Panc1 (cell line): ENCODE measurements at regions not wholly inside any gene's neighbourhood (a gene's known extent, or its start where the extent isn't known, plus 50 kb on each side); places are given as distances from the start of the nearest gene placed in this dataset.
"Not testable (repeated sequence)": the region's sequence is repeated elsewhere in the genome, so short reads cannot be mapped to it uniquely, and the experiment has no call there.

Experiments used
- ATAC-seq: fragments of 200-7000 bp; cut with Tn5 transposase; 2 replicates; pipeline ENCODE4 v1.9.1; 2020; ENCODE audit warnings: mild to moderate bottlenecking, moderate library complexity
- BruUV-seq: library from RNA; stranded (reverse); fragments of 400-500 nt; replicated peaks from 2 replicates; lab custom pipeline; 2021; lab: Mats Ljungman, UMichigan
- CTCF ChIA-PET: fragments of 300-600 bp; sonication (Branson Sonifier 250); formaldehyde crosslinking; loops from one replicate; lab custom pipeline; 2022; ENCODE audit warnings: antibody characterized with exemption; lab: Charles Lee
- POLR2A ChIA-PET: fragments of 300-600 bp; sonication (Branson Sonifier 250); formaldehyde crosslinking; loops from one replicate; lab custom pipeline; 2022; ENCODE audit warnings: antibody characterized with exemption; lab: Charles Lee
- DNase-seq: peaks from one replicate; pipeline ENCODE4 v3.0.0-alpha.2; 2010; ENCODE audit warnings: low read depth, low spot score
- H3K27ac ChIP-seq: 2 replicates; pipeline ENCODE4 v1.5.1; 2011; ENCODE audit warnings: mild to moderate bottlenecking, low read length, inconsistent platforms
- H3K27me3 ChIP-seq: fragments of 200-500 bp; sonication (Bioruptor generic); 2 replicates; pipeline ENCODE4 v1.6.0; 2014; ENCODE audit warnings: low read length, inconsistent platforms; ENCODE audit not compliant: control insufficient read depth, insufficient read depth
- H3K36me3 ChIP-seq: fragments of 200-500 bp; sonication (Bioruptor generic); 2 replicates; pipeline ENCODE4 v1.5.1; 2014; ENCODE audit warnings: inconsistent platforms, mild to moderate bottlenecking, low read length, moderate library complexity; ENCODE audit not compliant: control insufficient read depth, insufficient read depth
- H3K4me1 ChIP-seq: 2 replicates; pipeline ENCODE4 v1.5.1; 2011; ENCODE audit warnings: inconsistent platforms, mild to moderate bottlenecking, low read length, moderate library complexity; ENCODE audit not compliant: control insufficient read depth, insufficient read depth
- H3K4me3 ChIP-seq, 2 experiments: 2 replicates each; pipeline ENCODE4 v1.5.1; 2011 to 2012; ENCODE audit warnings: low read depth in 2 of 2, low read length in 2 of 2, mild to moderate bottlenecking in 2 of 2, inconsistent platforms in 1 of 2, moderate library complexity in 1 of 2
- H3K9me3 ChIP-seq: fragments of 200-500 bp; sonication (Bioruptor generic); 2 replicates; pipeline ENCODE4 v1.5.1; 2014; ENCODE audit warnings: low read depth, mild to moderate bottlenecking, inconsistent platforms, low read length, moderate library complexity; ENCODE audit not compliant: control insufficient read depth, insufficient read depth
- POLR2AphosphoS5 ChIP-seq: IDR thresholded peaks from 2 replicates; pipeline ENCODE4 v1.6.1; 2012; ENCODE audit warnings: mild to moderate bottlenecking, low read depth, low read length, moderate library complexity
- SIN3A ChIP-seq: IDR thresholded peaks from 2 replicates; pipeline ENCODE4 v1.6.1; 2012; ENCODE audit warnings: low read depth, mild to moderate bottlenecking, low read length, moderate library complexity, borderline replicate concordance; ENCODE audit not compliant: insufficient read depth
- TCF7L2 ChIP-seq: IDR thresholded peaks from 2 replicates; pipeline ENCODE4 v1.6.1; 2011; ENCODE audit warnings: mild to moderate bottlenecking, low read depth, low read length, inconsistent platforms
- in situ Hi-C: cut with HindIII; loops from 2 replicates; pipeline ENCODE4 v1.10.0; 2016; ENCODE audit warnings: low sequenced_read_pairs, low pct_unique_long_range_greater_than_20kb
- intact Hi-C: fragments of 100-400 bp; cut with micrococcal nuclease; formaldehyde crosslinking; loops from one replicate; pipeline ENCODE4 v1.10.0; 2022; ENCODE audit not compliant: unreplicated experiment
- TF ChIP-seq, protein P1 (sequence below), 2 experiments: IDR thresholded peaks; 2 replicates each; pipeline ENCODE4 v1.6.1; 2011 to 2012; ENCODE audit warnings: low read depth in 2 of 2, control low read depth in 1 of 2, low read length in 1 of 2, mild to moderate bottlenecking in 1 of 2, moderate library complexity in 1 of 2; ENCODE audit not compliant: insufficient read depth in 1 of 2
- TF ChIP-seq, protein P2 (sequence below): fragments of 450-650 bp; IDR thresholded peaks from 2 replicates; pipeline ENCODE4 v1.5.1; 2017; ENCODE audit warnings: mild to moderate bottlenecking

DNA sequence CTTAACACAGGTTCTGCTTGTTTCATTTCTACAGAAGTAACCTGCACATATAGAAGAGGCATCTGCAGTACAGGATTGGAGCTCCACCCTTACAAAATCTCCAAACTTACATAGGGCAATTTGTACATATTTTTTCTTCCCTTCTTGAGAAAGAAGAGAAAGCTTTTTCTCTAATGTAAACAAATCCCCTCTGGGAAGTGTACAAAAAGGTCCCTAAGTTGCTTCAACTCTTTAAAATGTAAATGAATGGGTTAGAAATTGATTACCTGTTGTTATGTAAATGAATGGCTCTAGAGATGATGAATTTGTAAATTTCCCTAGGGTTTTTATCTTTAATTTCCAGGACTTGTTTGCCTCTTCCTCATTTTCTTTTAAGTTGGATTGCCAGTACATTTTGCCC, 1183.7 kb downstream of the MRPL39 start:
- Histone ChIP-seq H3K36me3 (no peaks in the 10 kb centered on the region), H3K27ac (no peak overlapping the region), H3K4me1 (no peaks in the 10 kb centered on the region), H3K27me3 (no peaks in the 10 kb centered on the region), H3K9me3 (peaks cover 5% of the 10 kb centered on the region; the same call in 1 of the 2 replicates), H3K4me3 (no peak overlapping the region)
- in situ Hi-C loops (no loop called here), intact Hi-C loops (no loop called here)
- CTCF ChIA-PET: no interaction called here
- no peak for DNase-seq
- no TSS peak for BruUV-seq
- ATAC-seq: no peak
- TF ChIP-seq, protein P1, sequence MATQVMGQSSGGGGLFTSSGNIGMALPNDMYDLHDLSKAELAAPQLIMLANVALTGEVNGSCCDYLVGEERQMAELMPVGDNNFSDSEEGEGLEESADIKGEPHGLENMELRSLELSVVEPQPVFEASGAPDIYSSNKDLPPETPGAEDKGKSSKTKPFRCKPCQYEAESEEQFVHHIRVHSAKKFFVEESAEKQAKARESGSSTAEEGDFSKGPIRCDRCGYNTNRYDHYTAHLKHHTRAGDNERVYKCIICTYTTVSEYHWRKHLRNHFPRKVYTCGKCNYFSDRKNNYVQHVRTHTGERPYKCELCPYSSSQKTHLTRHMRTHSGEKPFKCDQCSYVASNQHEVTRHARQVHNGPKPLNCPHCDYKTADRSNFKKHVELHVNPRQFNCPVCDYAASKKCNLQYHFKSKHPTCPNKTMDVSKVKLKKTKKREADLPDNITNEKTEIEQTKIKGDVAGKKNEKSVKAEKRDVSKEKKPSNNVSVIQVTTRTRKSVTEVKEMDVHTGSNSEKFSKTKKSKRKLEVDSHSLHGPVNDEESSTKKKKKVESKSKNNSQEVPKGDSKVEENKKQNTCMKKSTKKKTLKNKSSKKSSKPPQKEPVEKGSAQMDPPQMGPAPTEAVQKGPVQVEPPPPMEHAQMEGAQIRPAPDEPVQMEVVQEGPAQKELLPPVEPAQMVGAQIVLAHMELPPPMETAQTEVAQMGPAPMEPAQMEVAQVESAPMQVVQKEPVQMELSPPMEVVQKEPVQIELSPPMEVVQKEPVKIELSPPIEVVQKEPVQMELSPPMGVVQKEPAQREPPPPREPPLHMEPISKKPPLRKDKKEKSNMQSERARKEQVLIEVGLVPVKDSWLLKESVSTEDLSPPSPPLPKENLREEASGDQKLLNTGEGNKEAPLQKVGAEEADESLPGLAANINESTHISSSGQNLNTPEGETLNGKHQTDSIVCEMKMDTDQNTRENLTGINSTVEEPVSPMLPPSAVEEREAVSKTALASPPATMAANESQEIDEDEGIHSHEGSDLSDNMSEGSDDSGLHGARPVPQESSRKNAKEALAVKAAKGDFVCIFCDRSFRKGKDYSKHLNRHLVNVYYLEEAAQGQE (IDR thresholded peaks at IDR 0.05; ENCODE audit: insufficient read depth in 1 of 2, low read depth in 2 of 2, low read length in 1 of 2): no peak
- TF ChIP-seq TCF7L2 (no peak), POLR2AphosphoS5 (no peak), SIN3A (no peak)
- TF ChIP-seq, protein P2, sequence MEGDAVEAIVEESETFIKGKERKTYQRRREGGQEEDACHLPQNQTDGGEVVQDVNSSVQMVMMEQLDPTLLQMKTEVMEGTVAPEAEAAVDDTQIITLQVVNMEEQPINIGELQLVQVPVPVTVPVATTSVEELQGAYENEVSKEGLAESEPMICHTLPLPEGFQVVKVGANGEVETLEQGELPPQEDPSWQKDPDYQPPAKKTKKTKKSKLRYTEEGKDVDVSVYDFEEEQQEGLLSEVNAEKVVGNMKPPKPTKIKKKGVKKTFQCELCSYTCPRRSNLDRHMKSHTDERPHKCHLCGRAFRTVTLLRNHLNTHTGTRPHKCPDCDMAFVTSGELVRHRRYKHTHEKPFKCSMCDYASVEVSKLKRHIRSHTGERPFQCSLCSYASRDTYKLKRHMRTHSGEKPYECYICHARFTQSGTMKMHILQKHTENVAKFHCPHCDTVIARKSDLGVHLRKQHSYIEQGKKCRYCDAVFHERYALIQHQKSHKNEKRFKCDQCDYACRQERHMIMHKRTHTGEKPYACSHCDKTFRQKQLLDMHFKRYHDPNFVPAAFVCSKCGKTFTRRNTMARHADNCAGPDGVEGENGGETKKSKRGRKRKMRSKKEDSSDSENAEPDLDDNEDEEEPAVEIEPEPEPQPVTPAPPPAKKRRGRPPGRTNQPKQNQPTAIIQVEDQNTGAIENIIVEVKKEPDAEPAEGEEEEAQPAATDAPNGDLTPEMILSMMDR: no peak
- POLR2A ChIA-PET: no interaction called here

DNA sequence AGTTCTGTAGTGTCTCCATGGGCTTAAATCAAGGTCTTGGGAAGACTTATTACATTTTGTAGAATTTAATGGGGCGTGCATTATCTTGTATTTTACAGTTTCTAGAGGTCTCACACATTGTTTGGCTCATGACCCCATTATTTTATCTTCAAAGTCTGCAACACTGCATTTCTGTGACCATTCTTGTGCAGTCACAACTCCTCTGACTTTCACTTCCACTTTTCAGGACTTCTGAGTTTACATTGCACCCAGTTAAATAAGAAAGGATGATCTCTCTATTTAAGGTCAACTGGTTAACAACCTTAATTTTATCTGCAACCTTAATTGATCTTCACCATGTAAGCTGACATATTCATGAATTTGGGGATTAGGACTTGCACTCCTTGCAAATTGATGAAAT, 1186.6 kb downstream of the MRPL39 start:
- Histone ChIP-seq H3K27me3 (no peaks in the 10 kb centered on the region), H3K36me3 (no peaks in the 10 kb centered on the region), H3K4me3 (no peak overlapping the region), H3K27ac (no peak overlapping the region), H3K9me3 (peaks cover 5% of the 10 kb centered on the region; the same call in 1 of the 2 replicates), H3K4me1 (no peaks in the 10 kb centered on the region)
- no peak for ATAC-seq
- BruUV-seq: no TSS peak
- no peak for TF ChIP-seq SIN3A
- TF ChIP-seq POLR2AphosphoS5: no peak
- TF ChIP-seq, protein P2: no peak
- TF ChIP-seq, protein P1 (IDR thresholded peaks at IDR 0.05; ENCODE audit: insufficient read depth in 1 of 2, low read depth in 2 of 2, low read length in 1 of 2): no peak
- TF ChIP-seq TCF7L2: no peak
- no peak for DNase-seq
- intact Hi-C loops (no loop called here), in situ Hi-C loops (no loop called here)
- ChIA-PET CTCF (no interaction called here), POLR2A (no interaction called here)

DNA sequence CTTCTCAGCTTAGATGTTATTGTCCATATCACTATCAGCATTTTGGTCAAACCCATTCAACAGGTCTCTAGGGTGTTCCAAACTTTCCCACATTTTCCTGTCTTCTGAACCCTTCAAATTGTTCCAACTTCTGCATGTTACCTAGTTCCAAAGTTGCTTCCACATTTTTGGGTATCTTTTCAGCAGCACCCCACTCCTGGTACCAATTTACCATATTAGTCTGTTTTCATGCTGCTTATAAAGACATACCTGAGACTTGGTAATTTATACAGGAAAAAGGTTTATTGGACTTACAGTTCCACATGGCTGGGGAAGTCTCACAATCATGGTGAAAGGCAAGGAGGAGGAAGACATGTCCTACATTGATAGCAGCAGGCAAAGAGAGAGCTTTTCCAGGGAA, 1187.6 kb downstream of the MRPL39 start:
- H3K4me3 ChIP-seq, CTCF ChIA-PET, POLR2A ChIA-PET, H3K9me3 ChIP-seq, in situ Hi-C loops, DNase-seq, H3K27ac ChIP-seq, H3K36me3 ChIP-seq, intact Hi-C loops, BruUV-seq, H3K27me3 ChIP-seq, ATAC-seq, H3K4me1 ChIP-seq: not testable (repeated sequence)
